GM23338 (cell line): ENCODE measurements at regions not wholly inside any gene's neighbourhood (a gene's known extent, or its start where the extent isn't known, plus 50 kb on each side); places are given as distances from the start of the nearest gene placed in this dataset.

ENCODE experiments used
- CREB1 ChIP-seq: fragments of 250-450 bp; sonication (Bioruptor Pico); IDR thresholded peaks from 2 replicates; pipeline ENCODE4 v1.5.0; 2020; ENCODE audit warnings: low read depth, mild to moderate bottlenecking, moderate library complexity
- CTCF ChIP-seq, 2 experiments: fragments of 200-600 bp in 1 of 2; sonication (generic) in 1 of 2; conservative IDR thresholded peaks; 2 replicates each; pipeline versions ENCODE4 v1.5.1 to v1.6.1; 2016 to 2017; ENCODE audit warnings: antibody characterized with exemption in 2 of 2, low read depth in 2 of 2, mild to moderate bottlenecking in 2 of 2, moderate library complexity in 1 of 2
- EZH2phosphoT487 ChIP-seq: fragments of 200-600 bp; sonication (generic); IDR thresholded peaks from one replicate; pipeline ENCODE4 v1.8.1; 2018; ENCODE audit warnings: antibody characterized with exemption; ENCODE audit not compliant: unreplicated experiment
- NANOG ChIP-seq: IDR thresholded peaks from 2 replicates; pipeline ENCODE4 v1.6.1; 2016; ENCODE audit warnings: antibody characterized with exemption, borderline replicate concordance
- POLR2AphosphoS5 ChIP-seq: IDR thresholded peaks from 2 replicates; pipeline ENCODE4 v1.6.1; 2016; ENCODE audit warnings: antibody characterized with exemption, low read depth
- REST ChIP-seq: IDR thresholded peaks from one replicate; pipeline ENCODE4 v1.6.1; 2018; ENCODE audit warnings: antibody characterized with exemption; ENCODE audit not compliant: unreplicated experiment

- TF ChIP-seq CTCF (conservative IDR thresholded peaks at IDR 0.05; ENCODE audit: low read depth in 2 of 2) (no peak), CREB1 (CRISPR knock-in tag) (no peak), EZH2phosphoT487 (no peak), POLR2AphosphoS5 (no peak), REST (no peak), NANOG (no peak)
Observed at GRCh38 chr4:1487106-1487505, 80.9 kb upstream of the NKX1-1 start.
